Calu3 (cell line): ENCODE measurements at regions not wholly inside any gene's neighbourhood (a gene's known extent, or its start where the extent isn't known, plus 50 kb on each side); places are given as distances from the start of the nearest gene placed in this dataset.

Experiments
- BruUV-seq: library from RNA; stranded (reverse); fragments of 400-500 nt; replicated peaks from 2 replicates; lab custom pipeline; 2021; lab: Mats Ljungman, UMichigan
- CTCF ChIA-PET: fragments of 300-600 bp; sonication (Branson Sonifier 250); formaldehyde crosslinking; loops from one replicate; lab custom pipeline; 2022; ENCODE audit warnings: antibody characterized with exemption; lab: Charles Lee
- DNase-seq: peaks from one replicate; pipeline ENCODE4 v3.0.0; 2022
- H3K27ac Mint-ChIP-seq: one replicate; pipeline ENCODE4 v1.8.0; 2022; ENCODE audit warnings: mixed read lengths; ENCODE audit not compliant: unreplicated experiment
- H3K27me3 Mint-ChIP-seq: one replicate; pipeline ENCODE4 v1.8.0; 2022; ENCODE audit warnings: mixed read lengths; ENCODE audit not compliant: unreplicated experiment
- H3K36me3 Mint-ChIP-seq: one replicate; pipeline ENCODE4 v1.8.0; 2022; ENCODE audit warnings: mild to moderate bottlenecking, moderate library complexity, mixed read lengths; ENCODE audit not compliant: insufficient read depth, unreplicated experiment
- H3K4me1 Mint-ChIP-seq: one replicate; pipeline ENCODE4 v1.8.0; 2022; ENCODE audit warnings: mild to moderate bottlenecking, low read depth, mixed read lengths; ENCODE audit not compliant: unreplicated experiment
- H3K4me3 Mint-ChIP-seq: one replicate; pipeline ENCODE4 v1.8.0; 2022; ENCODE audit warnings: mild to moderate bottlenecking, low read depth, moderate library complexity, mixed read lengths; ENCODE audit not compliant: unreplicated experiment
- H3K9me3 Mint-ChIP-seq: one replicate; pipeline ENCODE4 v1.8.0; 2022; ENCODE audit warnings: low read depth, mixed read lengths; ENCODE audit not compliant: unreplicated experiment
- CTCF ChIP-seq: fragments of 200-600 bp; IDR thresholded peaks from one replicate; pipeline ENCODE4 v1.8.0; 2022; ENCODE audit warnings: antibody characterized with exemption; ENCODE audit not compliant: unreplicated experiment
- intact Hi-C: fragments of 100-400 bp; cut with micrococcal nuclease; formaldehyde crosslinking; loops from one replicate; pipeline ENCODE4 v1.10.0; 2022; ENCODE audit not compliant: unreplicated experiment

- no peaks in the 10 kb centered on the region for H3K36me3 Mint-ChIP-seq
- H3K4me1 Mint-ChIP-seq = peaks cover 4% of the 10 kb centered on the region
- no peak overlapping the region for H3K4me3 Mint-ChIP-seq
- no peak for DNase-seq
- CTCF ChIA-PET = no interaction called here
- intact Hi-C loops = no loop called here
- BruUV-seq = no TSS peak
- no peak for TF ChIP-seq CTCF
- H3K9me3 Mint-ChIP-seq = peaks cover 4% of the 10 kb centered on the region
- no peak overlapping the region for H3K27ac Mint-ChIP-seq
- no peaks in the 10 kb centered on the region for H3K27me3 Mint-ChIP-seq
These were observed 1010.8 kb upstream of the CELF4 start for GRCh38 chr18:38576349-38576748.

- Mint-ChIP-seq H3K9me3 (peaks cover 3% of the 10 kb centered on the region), H3K27me3 (no peaks in the 10 kb centered on the region), H3K4me3 (no peak overlapping the region), H3K36me3 (no peaks in the 10 kb centered on the region), H3K4me1 (no peaks in the 10 kb centered on the region), H3K27ac (no peak overlapping the region)
- BruUV-seq = no TSS peak
- intact Hi-C loops = no loop called here
- CTCF ChIA-PET = no interaction called here
- TF ChIP-seq CTCF = no peak
- no peak for DNase-seq
These were observed 1010.0 kb upstream of the CELF4 start for GRCh38 chr18:38575648-38576047.

- BruUV-seq = no TSS peak
- Mint-ChIP-seq H3K36me3 (no peaks in the 10 kb centered on the region), H3K27ac (no peak overlapping the region), H3K9me3 (peaks cover 3% of the 10 kb centered on the region), H3K27me3 (no peaks in the 10 kb centered on the region), H3K4me1 (no peaks in the 10 kb centered on the region), H3K4me3 (no peak overlapping the region)
- TF ChIP-seq CTCF = no peak
- no peak for DNase-seq
- intact Hi-C loops = no loop called here
- CTCF ChIA-PET = no interaction called here
These were observed 1009.4 kb upstream of the CELF4 start for GRCh38 chr18:38575023-38575422.

- BruUV-seq = no TSS peak
These were observed 1007.0 kb upstream of the CELF4 start for GRCh38 chr18:38572554-38573111.

More at GRCh38 chr18:38572554-38573111, 1007.0 kb upstream of the CELF4 start:
- H3K27ac Mint-ChIP-seq = no peak overlapping the region
- H3K9me3 Mint-ChIP-seq = peaks cover 3% of the 10 kb centered on the region
- DNase-seq = no peak
- H3K4me3 Mint-ChIP-seq = no peak overlapping the region
- intact Hi-C loops = no loop called here
- TF ChIP-seq CTCF = no peak
- no peaks in the 10 kb centered on the region for H3K36me3 Mint-ChIP-seq
- no peaks in the 10 kb centered on the region for H3K27me3 Mint-ChIP-seq
- CTCF ChIA-PET = interaction anchor here (0.7 kb wide), 1 partner anchor 252 kb away, joined by 3 read pairs; no protein-coding TSS in a partner anchor
- no peaks in the 10 kb centered on the region for H3K4me1 Mint-ChIP-seq
